GM12875 (cell line): ENCODE measurements at regions not wholly inside any gene's neighbourhood (a gene's known extent, or its start where the extent isn't known, plus 50 kb on each side); places are given as distances from the start of the nearest gene placed in this dataset.
"Not testable (repeated sequence)": the region's sequence is repeated elsewhere in the genome, so short reads cannot be mapped to it uniquely, and the experiment has no call there.

Experiments
- H3K4me3 ChIP-seq: one replicate; pipeline ENCODE4 v1.5.1; 2011; ENCODE audit warnings: low read depth, low read length, control low read depth
- CTCF ChIP-seq: IDR thresholded peaks from 2 replicates; pipeline ENCODE4 v1.5.1; 2011; ENCODE audit warnings: low read depth, mild to moderate bottlenecking, control low read depth, inconsistent platforms, low read length, moderate library complexity, borderline replicate concordance; ENCODE audit not compliant: insufficient read depth

GRCh38 chr14:40985584-40985983 lies 621.1 kb upstream of the LRFN5 start:
- TF ChIP-seq CTCF, result no peak
- no peak overlapping the region for H3K4me3 ChIP-seq

GRCh38 chr14:40983604-40984003 lies 623.1 kb upstream of the LRFN5 start:
- TF ChIP-seq CTCF, result no peak
- H3K4me3 ChIP-seq, result no peak overlapping the region

DNA sequence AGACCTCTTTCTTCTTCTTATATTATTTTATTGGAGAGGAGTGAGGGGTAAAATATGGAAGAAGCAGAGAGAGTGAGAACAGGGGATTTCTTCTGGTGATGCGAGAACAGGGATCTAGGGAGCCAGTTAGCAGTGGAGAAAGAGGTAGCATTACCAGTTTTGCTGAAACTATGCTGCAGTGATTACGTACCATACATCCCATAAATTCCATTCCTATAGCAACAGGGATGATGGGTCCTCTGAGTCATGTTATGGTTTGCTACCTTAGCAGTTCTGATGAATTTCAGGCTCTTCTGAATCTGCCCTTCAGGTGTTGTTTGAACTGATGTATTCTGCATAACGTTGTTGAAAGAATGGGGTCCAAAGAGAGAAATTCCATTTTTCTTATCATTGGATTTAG lies 625.4 kb upstream of the LRFN5 start:
- H3K4me3 ChIP-seq, result no peak overlapping the region
- no peak for TF ChIP-seq CTCF

DNA sequence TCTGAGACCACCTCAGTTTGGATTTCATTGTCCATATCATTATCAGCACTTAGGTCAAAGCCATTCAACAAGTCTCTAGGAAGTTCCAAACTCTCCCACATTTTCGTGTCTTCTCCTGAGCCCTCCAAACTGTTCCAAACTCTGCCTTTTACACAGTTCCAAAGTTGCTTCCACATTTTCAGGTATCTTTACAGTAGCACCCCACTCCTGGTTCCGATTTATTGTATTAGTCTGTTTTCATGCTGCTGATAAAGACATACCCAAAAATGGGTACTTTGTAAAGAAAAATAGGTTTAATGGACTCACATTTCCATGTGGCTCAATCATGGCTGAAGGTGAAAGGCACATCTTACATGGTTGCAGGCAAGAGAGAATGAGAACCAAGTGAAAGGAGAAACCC lies 646.4 kb upstream of the LRFN5 start:
- H3K4me3 ChIP-seq, result not testable (repeated sequence)

GRCh38 chr14:40955131-40955505 lies 651.6 kb upstream of the LRFN5 start:
- no peak overlapping the region for H3K4me3 ChIP-seq
- TF ChIP-seq CTCF, result no peak

DNA sequence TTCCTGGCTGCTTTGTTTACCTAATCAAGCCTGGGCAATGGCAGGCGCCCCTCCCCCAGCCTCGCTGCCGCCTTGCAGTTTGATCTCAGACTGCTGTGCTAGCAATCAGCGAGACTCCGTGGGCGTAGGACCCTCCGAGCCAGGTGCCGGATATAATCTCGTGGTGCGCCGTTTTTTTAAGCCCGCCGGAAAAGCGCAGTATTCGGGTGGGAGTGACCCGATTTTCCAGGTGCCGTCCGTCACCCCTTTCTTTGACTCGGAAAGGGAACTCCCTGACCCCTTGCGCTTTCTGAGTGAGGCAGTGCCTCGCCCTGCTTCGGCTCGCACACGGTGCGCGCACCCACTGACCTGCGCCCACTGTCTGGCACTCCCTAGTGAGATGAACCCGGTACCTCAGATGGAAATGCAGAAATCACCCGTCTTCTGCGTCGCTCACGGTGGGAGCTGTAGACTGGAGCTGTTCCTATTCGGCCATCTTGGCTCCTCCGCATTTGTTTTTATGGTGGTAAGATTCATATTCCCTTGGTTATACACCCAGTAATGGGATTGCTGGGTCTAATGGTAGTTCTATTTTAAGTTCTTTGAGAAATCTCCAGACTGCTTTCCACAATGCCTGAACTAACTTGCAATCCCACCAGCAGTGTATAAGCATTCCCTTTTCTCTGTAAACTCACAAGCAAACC lies 652.1 kb upstream of the LRFN5 start:
- H3K4me3 ChIP-seq, result not testable (repeated sequence)

DNA sequence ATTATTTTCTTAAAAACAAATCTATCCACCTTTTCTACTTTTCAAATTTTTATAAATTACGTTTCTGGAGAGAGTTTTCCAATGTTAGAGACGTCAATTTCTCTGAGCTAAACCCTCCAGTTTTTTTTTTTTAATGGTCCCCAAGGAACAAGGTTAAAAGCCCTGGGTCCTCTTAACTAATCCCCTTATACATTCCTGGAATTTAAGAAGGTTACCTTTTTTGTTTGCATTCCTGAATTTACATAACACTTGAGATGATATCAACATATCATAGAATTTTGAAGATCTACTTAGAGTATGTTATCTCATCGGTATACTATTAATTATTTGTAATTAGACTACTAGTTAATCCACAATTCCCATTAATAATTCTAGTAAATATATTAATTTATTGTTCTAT lies 662.2 kb upstream of the LRFN5 start:
- H3K4me3 ChIP-seq, result no peak overlapping the region
- no peak for TF ChIP-seq CTCF

DNA sequence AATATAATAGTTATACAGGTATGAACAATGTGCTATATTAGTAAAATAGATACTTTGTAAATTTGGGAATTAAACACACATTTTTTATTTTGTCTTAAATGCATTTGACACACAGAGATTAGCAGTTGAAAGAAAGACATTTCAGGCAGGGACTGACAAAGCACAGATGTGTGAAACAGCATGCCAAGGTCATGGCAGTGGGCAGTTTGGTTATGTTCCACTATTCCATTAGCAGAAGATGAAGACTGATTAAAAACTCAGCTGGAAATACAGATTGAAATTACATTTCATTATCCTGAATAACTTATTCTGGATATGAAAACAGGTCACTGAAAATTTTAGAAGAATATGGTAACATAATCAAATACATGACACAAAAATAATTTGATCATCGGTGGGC lies 669.8 kb upstream of the LRFN5 start:
- no peak overlapping the region for H3K4me3 ChIP-seq
- TF ChIP-seq CTCF, result no peak
